ENCODE measurements at regions not wholly inside any gene's neighbourhood (a gene's known extent, or its start where the extent isn't known, plus 50 kb on each side); places are given as distances from the start of the nearest gene placed in this dataset.

- H3K4me1 ChIP-seq, result peaks cover 0 to 19% (median 0%) of the 10 kb centered on the region in 4 donors
- no peaks in the 10 kb centered on the region for H3K36me3 ChIP-seq
- WGBS, 2 donors, result 77 to 91% methylated on average over 1 of the region's 1 CpG
- H3K9me3 ChIP-seq, result peaks cover 0 to 24% (median 0%) of the 10 kb centered on the region in 4 donors
- TF ChIP-seq, protein P1, sequence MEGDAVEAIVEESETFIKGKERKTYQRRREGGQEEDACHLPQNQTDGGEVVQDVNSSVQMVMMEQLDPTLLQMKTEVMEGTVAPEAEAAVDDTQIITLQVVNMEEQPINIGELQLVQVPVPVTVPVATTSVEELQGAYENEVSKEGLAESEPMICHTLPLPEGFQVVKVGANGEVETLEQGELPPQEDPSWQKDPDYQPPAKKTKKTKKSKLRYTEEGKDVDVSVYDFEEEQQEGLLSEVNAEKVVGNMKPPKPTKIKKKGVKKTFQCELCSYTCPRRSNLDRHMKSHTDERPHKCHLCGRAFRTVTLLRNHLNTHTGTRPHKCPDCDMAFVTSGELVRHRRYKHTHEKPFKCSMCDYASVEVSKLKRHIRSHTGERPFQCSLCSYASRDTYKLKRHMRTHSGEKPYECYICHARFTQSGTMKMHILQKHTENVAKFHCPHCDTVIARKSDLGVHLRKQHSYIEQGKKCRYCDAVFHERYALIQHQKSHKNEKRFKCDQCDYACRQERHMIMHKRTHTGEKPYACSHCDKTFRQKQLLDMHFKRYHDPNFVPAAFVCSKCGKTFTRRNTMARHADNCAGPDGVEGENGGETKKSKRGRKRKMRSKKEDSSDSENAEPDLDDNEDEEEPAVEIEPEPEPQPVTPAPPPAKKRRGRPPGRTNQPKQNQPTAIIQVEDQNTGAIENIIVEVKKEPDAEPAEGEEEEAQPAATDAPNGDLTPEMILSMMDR (IDR thresholded peaks at IDR 0.05), result no peak
- H3K4me3 ChIP-seq, result no peak overlapping the region
- no peak overlapping the region for H3K27ac ChIP-seq
- no peaks in the 10 kb centered on the region for H3K27me3 ChIP-seq
- no peak for DNase-seq (ENCODE audit: low spot score in 2 of 2)
Observed at GRCh38 chr16:54444851-54445458, 158.4 kb upstream of the IRX3 start.

- peaks cover 0 to 19% (median 0%) of the 10 kb centered on the region in 4 donors for H3K4me1 ChIP-seq
- no peak for DNase-seq (ENCODE audit: low spot score in 2 of 2)
- peaks cover 0 to 24% (median 0%) of the 10 kb centered on the region in 4 donors for H3K9me3 ChIP-seq
- no peak overlapping the region for H3K4me3 ChIP-seq
- 69 to 75% methylated on average over 1 of the region's 1 CpG for WGBS, 2 donors
- H3K27me3 ChIP-seq, result no peaks in the 10 kb centered on the region
- H3K27ac ChIP-seq, result no peak overlapping the region
- no peak for TF ChIP-seq EP300 (IDR thresholded peaks at IDR 0.05)
- TF ChIP-seq POLR2A (IDR thresholded peaks at IDR 0.05), result no peak
- TF ChIP-seq, protein P1 (IDR thresholded peaks at IDR 0.05), result no peak
- H3K36me3 ChIP-seq, result no peaks in the 10 kb centered on the region
Observed at GRCh38 chr16:54443839-54444238, 157.3 kb upstream of the IRX3 start.

DNA sequence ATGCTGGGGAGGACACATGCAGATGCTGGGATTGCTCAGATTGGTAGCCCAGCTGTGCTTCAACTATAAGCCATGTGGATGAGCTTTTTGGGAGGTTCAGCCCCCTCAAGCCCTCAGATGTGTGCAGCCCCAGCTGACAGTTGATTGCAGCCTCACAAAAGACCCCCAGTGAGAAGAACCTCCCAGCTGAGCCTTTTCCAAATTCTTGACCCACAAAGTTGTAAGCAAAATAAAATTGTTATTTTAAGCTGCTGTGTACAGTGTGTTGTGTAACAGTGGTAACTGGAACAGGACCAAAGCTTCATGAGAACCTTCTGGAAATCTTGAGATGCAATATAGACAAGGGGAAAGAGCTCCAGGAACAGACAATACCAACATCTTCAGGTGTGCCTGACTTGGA is 156.8 kb upstream of the IRX3 start:
- no peak overlapping the region for H3K4me3 ChIP-seq
- H3K27me3 ChIP-seq, result no peaks in the 10 kb centered on the region
- DNase-seq (ENCODE audit: low spot score in 2 of 2), result no peak
- peaks cover 0 to 19% (median 0%) of the 10 kb centered on the region in 4 donors for H3K4me1 ChIP-seq
- no peak overlapping the region for H3K27ac ChIP-seq
- H3K9me3 ChIP-seq, result peaks cover 0 to 24% (median 0%) of the 10 kb centered on the region in 4 donors
- TF ChIP-seq EP300 (IDR thresholded peaks at IDR 0.05) (no peak), POLR2A (IDR thresholded peaks at IDR 0.05) (no peak)
- TF ChIP-seq, protein P1 (IDR thresholded peaks at IDR 0.05), result no peak
- H3K36me3 ChIP-seq, result no peaks in the 10 kb centered on the region

- no peak overlapping the region for H3K27ac ChIP-seq
Observed at GRCh38 chr16:54442864-54443263, 156.3 kb upstream of the IRX3 start.

GRCh38 chr16:54438469-54438868 is 151.9 kb upstream of the IRX3 start:
- Histone ChIP-seq H3K4me1 (no peaks in the 10 kb centered on the region), H3K36me3 (no peaks in the 10 kb centered on the region), H3K9me3 (peaks cover 0 to 7% (median 0%) of the 10 kb centered on the region in 4 donors), H3K4me3 (no peak overlapping the region), H3K27ac (no peak overlapping the region), H3K27me3 (peaks cover 0 to 9% of the 10 kb centered on the region in 2 donors)
- no peak for DNase-seq (ENCODE audit: low spot score in 2 of 2)
- 68 to 74% methylated on average over 3 of the region's 3 CpGs for WGBS, 2 donors
- TF ChIP-seq POLR2A (IDR thresholded peaks at IDR 0.05) (no peak), EP300 (IDR thresholded peaks at IDR 0.05) (no peak)
- TF ChIP-seq, protein P1 (IDR thresholded peaks at IDR 0.05), result no peak

More at GRCh38 chr16:54442864-54443263, 156.3 kb upstream of the IRX3 start:
- H3K27me3 ChIP-seq, result no peaks in the 10 kb centered on the region
- H3K36me3 ChIP-seq, result no peaks in the 10 kb centered on the region
- no peak for TF ChIP-seq EP300 (IDR thresholded peaks at IDR 0.05)
- TF ChIP-seq, protein P1 (IDR thresholded peaks at IDR 0.05), result no peak
- TF ChIP-seq POLR2A (IDR thresholded peaks at IDR 0.05), result no peak
- 85 to 91% methylated on average over 5 of the region's 5 CpGs for WGBS, 2 donors
- DNase-seq (ENCODE audit: low spot score in 2 of 2), result no peak
- peaks cover 0 to 24% (median 0%) of the 10 kb centered on the region in 4 donors for H3K9me3 ChIP-seq
- peaks cover 0 to 15% (median 0%) of the 10 kb centered on the region in 4 donors for H3K4me1 ChIP-seq
- no peak overlapping the region for H3K4me3 ChIP-seq
